Lung (tissue), 11 donors: ENCODE measurements at regions not wholly inside any gene's neighbourhood (a gene's known extent, or its start where the extent isn't known, plus 50 kb on each side); places are given as distances from the start of the nearest gene placed in this dataset.

ENCODE experiments used
- ATAC-seq: fragments of 200-7000 bp; cut with Tn5 transposase; one replicate; pipeline ENCODE4 v1.9.1; 2020; ENCODE audit warnings: moderate number of reproducible peaks; ENCODE audit not compliant: insufficient read depth, low FRiP score
- DNase-seq, 3 donors: peaks; one replicate each; pipeline ENCODE4 v3.0.0-alpha.2; 2013 to 2017
- H3K27ac ChIP-seq, 2 donors: one replicate each; pipeline ENCODE4 v1.5.1; 2013; ENCODE audit warnings: mild to moderate bottlenecking in 2 of 2, moderate library complexity in 2 of 2, control low read depth in 1 of 2, inconsistent platforms in 1 of 2, low read depth in 1 of 2, low read length in 1 of 2
- H3K27me3 ChIP-seq, 3 donors: one replicate each; pipeline ENCODE4 v1.5.1; 2013; ENCODE audit warnings: low read length in 2 of 3; ENCODE audit not compliant: control insufficient read depth in 3 of 3, insufficient read depth in 3 of 3
- H3K36me3 ChIP-seq, 4 donors: one replicate each; pipeline ENCODE4 v1.5.1; 2013; ENCODE audit warnings: low read length in 4 of 4, mild to moderate bottlenecking in 1 of 4, moderate library complexity in 1 of 4; ENCODE audit not compliant: control insufficient read depth in 4 of 4, insufficient read depth in 4 of 4
- H3K4me1 ChIP-seq, 5 donors: one replicate each; pipeline ENCODE4 v1.5.1; 2013; ENCODE audit warnings: low read length in 5 of 5, mild to moderate bottlenecking in 2 of 5, moderate library complexity in 1 of 5; ENCODE audit not compliant: control insufficient read depth in 5 of 5, insufficient read depth in 5 of 5
- H3K4me3 ChIP-seq: one replicate; pipeline ENCODE4 v1.5.1; 2013; ENCODE audit warnings: mild to moderate bottlenecking, control low read depth, moderate library complexity
- H3K9ac ChIP-seq, 2 donors: one replicate each; pipeline ENCODE4 v1.5.1; 2013; ENCODE audit warnings: low read length in 2 of 2, control low read depth in 1 of 2; ENCODE audit not compliant: insufficient read depth in 1 of 2
- H3K9me3 ChIP-seq, 4 donors: one replicate each; pipeline ENCODE4 v1.5.1; 2013; ENCODE audit warnings: low read length in 3 of 4, mild to moderate bottlenecking in 1 of 4, moderate library complexity in 1 of 4; ENCODE audit not compliant: control insufficient read depth in 4 of 4, insufficient read depth in 3 of 4
- CTCF ChIP-seq: IDR thresholded peaks from 2 replicates; pipeline ENCODE4 v1.5.1; 2012; ENCODE audit warnings: mild to moderate bottlenecking; ENCODE audit errors: control extremely low read depth, extremely low read depth
- WGBS, 2 donors: extraction: QIAGEN DNeasy Blood & Tissue Kit; methylation state at CpG; one replicate each; pipeline ENCODE4 v1.1.7; 2013; 5-methylcytosine and 5-hydroxymethylcytosine counted together
- donor health status: control.
- donor health status: control.
- donor health status: Bipolar disorder and iron deficiency.
- donor health status: healthy.
- donor health status: DM: yes; HTN: yes; CAD: no.

GRCh38 chr2:60167089-60167488 lies 386.4 kb downstream of the BCL11A start:
- 79% methylated on average over 4 of the region's 4 CpGs for WGBS, 2 donors
- Histone ChIP-seq H3K9me3 (peaks cover 0 to 2% (median 0%) of the 10 kb centered on the region in 4 donors), H3K27ac (no peak overlapping the region), H3K4me1 (no peaks in the 10 kb centered on the region), H3K36me3 (no peaks in the 10 kb centered on the region), H3K9ac (no peak overlapping the region), H3K27me3 (no peaks in the 10 kb centered on the region), H3K4me3 (no peak overlapping the region)
- no peak for TF ChIP-seq CTCF
- no peak for DNase-seq
- ATAC-seq = no peak

- WGBS, 2 donors = 88 to 90% methylated on average over 7 of the region's 7 CpGs
- ATAC-seq (no peak), DNase-seq (no peak)
- H3K9me3 ChIP-seq = peaks cover 0 to 4% (median 0%) of the 10 kb centered on the region in 4 donors
- H3K36me3 ChIP-seq = no peaks in the 10 kb centered on the region
- H3K27me3 ChIP-seq = no peaks in the 10 kb centered on the region
- no peaks in the 10 kb centered on the region for H3K4me1 ChIP-seq
- H3K4me3 ChIP-seq = no peak overlapping the region
- H3K9ac ChIP-seq = no peak overlapping the region
- H3K27ac ChIP-seq = no peak overlapping the region
- no peak for TF ChIP-seq CTCF
Measured at GRCh38 chr2:60163691-60164090, 389.8 kb downstream of the BCL11A start.

GRCh38 chr2:60159519-60159918 lies 393.9 kb downstream of the BCL11A start:
- ATAC-seq = no peak
- 24 to 36% methylated on average over 2 of the region's 2 CpGs for WGBS, 2 donors

More at GRCh38 chr2:60159519-60159918, 393.9 kb downstream of the BCL11A start:
- no peak for DNase-seq
- Histone ChIP-seq H3K4me1 (no peaks in the 10 kb centered on the region), H3K9ac (no peak overlapping the region), H3K27ac (no peak overlapping the region), H3K4me3 (no peak overlapping the region), H3K27me3 (no peaks in the 10 kb centered on the region), H3K9me3 (peaks cover 0 to 2% (median 0%) of the 10 kb centered on the region in 4 donors), H3K36me3 (no peaks in the 10 kb centered on the region)
- TF ChIP-seq CTCF = no peak
